Activated CD4-positive, alpha-beta T cell treated with anti-CD3 and anti-CD28 coated beads, Interleukin-2, amount 50 U/mL, for 24 hours (primary cell): ENCODE measurements at regions not wholly inside any gene's neighbourhood (a gene's known extent, or its start where the extent isn't known, plus 50 kb on each side); places are given as distances from the start of the nearest gene placed in this dataset.

Experiments
- DNase-seq, 2 donors: peaks; one replicate each; pipeline ENCODE4 v3.0.0-alpha.2; 2020; ENCODE audit warnings: low read depth in 1 of 2, low spot score in 1 of 2

- no peak for DNase-seq
Measured at GRCh38 chr17:77306790-77307478, 166.2 kb downstream of the SEC14L1 start.

GRCh38 chr17:77307479-77308198 is 166.9 kb downstream of the SEC14L1 start:
- no peak for DNase-seq

- no peak for DNase-seq
Measured at GRCh38 chr17:77308861-77309726, 168.3 kb downstream of the SEC14L1 start.

- no peak for DNase-seq
Measured at GRCh38 chr17:77310336-77310735, 169.6 kb downstream of the SEC14L1 start.

- no peak for DNase-seq
Measured at GRCh38 chr17:77311371-77311981, 170.7 kb downstream of the SEC14L1 start.

GRCh38 chr17:77312061-77312701 is 171.4 kb downstream of the SEC14L1 start:
- no peak for DNase-seq

GRCh38 chr17:77312786-77313599 is 172.2 kb downstream of the SEC14L1 start:
- DNase-seq = no peak

GRCh38 chr17:77313831-77314230 is 173.1 kb downstream of the SEC14L1 start:
- no peak for DNase-seq

GRCh38 chr17:77314601-77315000 is 173.8 kb downstream of the SEC14L1 start:
- DNase-seq = no peak

- no peak for DNase-seq
Measured at GRCh38 chr17:77315010-77315409, 174.2 kb downstream of the SEC14L1 start.

- no peak for DNase-seq
Measured at GRCh38 chr17:77315551-77316190, 174.9 kb downstream of the SEC14L1 start.

GRCh38 chr17:77316191-77316641 is 175.4 kb downstream of the SEC14L1 start:
- DNase-seq = no peak

GRCh38 chr17:77316651-77317050 is 175.9 kb downstream of the SEC14L1 start:
- no peak for DNase-seq

- DNase-seq = no peak
Measured at GRCh38 chr17:77317091-77317750, 176.5 kb downstream of the SEC14L1 start.

GRCh38 chr17:77318021-77318420 is 177.3 kb downstream of the SEC14L1 start:
- DNase-seq = no peak

- no peak for DNase-seq
Measured at GRCh38 chr17:77318491-77319210, 177.9 kb downstream of the SEC14L1 start.

GRCh38 chr17:77319211-77320043 is 178.7 kb downstream of the SEC14L1 start:
- peak; percentile 43 to 68 for DNase-seq
